Activated CD4-positive, alpha-beta memory T cell treated with anti-CD3 and anti-CD28 coated beads, Interleukin-2, amount 10 ng/mL, durations not matched to agents 7 days and 5 days (primary cell): ENCODE measurements at regions not wholly inside any gene's neighbourhood (a gene's known extent, or its start where the extent isn't known, plus 50 kb on each side); places are given as distances from the start of the nearest gene placed in this dataset.

Source experiments
- CTCF ChIA-PET: fragments of 350-600 bp; sonication (Branson Sonifier 250); formaldehyde crosslinking; loops from one replicate; lab custom pipeline; 2021; ENCODE audit warnings: antibody characterized with exemption, inconsistent platforms; lab: Charles Lee
- POLR2A ChIA-PET: fragments of 350-600 bp; sonication (Branson Sonifier 250); formaldehyde crosslinking; loops from one replicate; lab custom pipeline; 2021; ENCODE audit warnings: antibody characterized with exemption; lab: Charles Lee
- DNase-seq: peaks from one replicate; pipeline ENCODE4 v3.0.0-alpha.2; 2020
- H3K27ac Mint-ChIP-seq: one replicate; pipeline ENCODE4 v1.8.0; 2021; ENCODE audit warnings: mild to moderate bottlenecking, mixed read lengths
- H3K27me3 Mint-ChIP-seq: one replicate; pipeline ENCODE4 v1.8.0; 2021; ENCODE audit warnings: mixed read lengths
- H3K36me3 Mint-ChIP-seq: one replicate; pipeline ENCODE4 v1.8.0; 2021; ENCODE audit warnings: low read depth, mixed read lengths
- H3K4me1 Mint-ChIP-seq: one replicate; pipeline ENCODE4 v1.8.0; 2021; ENCODE audit warnings: mixed read lengths
- H3K4me3 Mint-ChIP-seq: one replicate; pipeline ENCODE4 v1.8.0; 2021; ENCODE audit warnings: mild to moderate bottlenecking, mixed read lengths
- H3K9me3 Mint-ChIP-seq: one replicate; pipeline ENCODE4 v1.8.0; 2021; ENCODE audit warnings: mixed read lengths

GRCh38 chr4:22897520-22898108 lies 204.9 kb downstream of the GBA3 start:
- CTCF ChIA-PET: interaction anchor here (0.7 to 2.6 kb wide), 9 partner anchors 8 to 1522 kb away, joined by 3 to 9 read pairs (median 4); no protein-coding TSS in a partner anchor
- Mint-ChIP-seq H3K4me3 (no peak overlapping the region), H3K27me3 (no peaks in the 10 kb centered on the region), H3K4me1 (no peaks in the 10 kb centered on the region), H3K36me3 (no peaks in the 10 kb centered on the region), H3K27ac (no peak overlapping the region), H3K9me3 (no peaks in the 10 kb centered on the region)
- DNase-seq: no peak
- POLR2A ChIA-PET: no interaction called here

GRCh38 chr4:22895482-22895881 lies 202.7 kb downstream of the GBA3 start:
- no peak overlapping the region for H3K4me3 Mint-ChIP-seq
- H3K9me3 Mint-ChIP-seq: no peaks in the 10 kb centered on the region
- H3K36me3 Mint-ChIP-seq: no peaks in the 10 kb centered on the region
- DNase-seq: no peak
- ChIA-PET POLR2A (no interaction called here), CTCF (no interaction called here)
- H3K27ac Mint-ChIP-seq: no peak overlapping the region
- H3K4me1 Mint-ChIP-seq: no peaks in the 10 kb centered on the region
- H3K27me3 Mint-ChIP-seq: no peaks in the 10 kb centered on the region

GRCh38 chr4:22884157-22884556 lies 191.4 kb downstream of the GBA3 start:
- Mint-ChIP-seq H3K27ac (no peak overlapping the region), H3K27me3 (no peaks in the 10 kb centered on the region), H3K9me3 (no peaks in the 10 kb centered on the region), H3K4me3 (no peak overlapping the region), H3K36me3 (no peaks in the 10 kb centered on the region), H3K4me1 (no peaks in the 10 kb centered on the region)
- CTCF ChIA-PET: no interaction called here
- no peak for DNase-seq
- POLR2A ChIA-PET: no interaction called here

GRCh38 chr4:22881411-22881810 lies 188.7 kb downstream of the GBA3 start:
- no peaks in the 10 kb centered on the region for H3K9me3 Mint-ChIP-seq
- no peaks in the 10 kb centered on the region for H3K4me1 Mint-ChIP-seq
- no peak overlapping the region for H3K4me3 Mint-ChIP-seq
- H3K27me3 Mint-ChIP-seq: no peaks in the 10 kb centered on the region
- ChIA-PET POLR2A (no interaction called here), CTCF (interaction anchor here (1.8 kb wide), 1 partner anchor 16 kb away, joined by 4 read pairs; no protein-coding TSS in a partner anchor)
- H3K36me3 Mint-ChIP-seq: no peaks in the 10 kb centered on the region
- no peak overlapping the region for H3K27ac Mint-ChIP-seq
- DNase-seq: no peak

- no peaks in the 10 kb centered on the region for H3K4me1 Mint-ChIP-seq
- CTCF ChIA-PET: no interaction called here
- no peak overlapping the region for H3K4me3 Mint-ChIP-seq
- H3K9me3 Mint-ChIP-seq: no peaks in the 10 kb centered on the region
- H3K27me3 Mint-ChIP-seq: no peaks in the 10 kb centered on the region
- POLR2A ChIA-PET: no interaction called here
- no peak for DNase-seq
- H3K36me3 Mint-ChIP-seq: no peaks in the 10 kb centered on the region
- H3K27ac Mint-ChIP-seq: no peak overlapping the region
Observed at GRCh38 chr4:22877486-22878052, 184.8 kb downstream of the GBA3 start.

- DNase-seq: no peak
- Mint-ChIP-seq H3K4me3 (no peak overlapping the region), H3K36me3 (no peaks in the 10 kb centered on the region), H3K9me3 (no peaks in the 10 kb centered on the region), H3K27me3 (no peaks in the 10 kb centered on the region), H3K4me1 (no peaks in the 10 kb centered on the region), H3K27ac (no peak overlapping the region)
- ChIA-PET POLR2A (no interaction called here), CTCF (no interaction called here)
Observed at GRCh38 chr4:22876270-22876669, 183.5 kb downstream of the GBA3 start.

- H3K27me3 Mint-ChIP-seq: no peaks in the 10 kb centered on the region
- H3K4me1 Mint-ChIP-seq: no peaks in the 10 kb centered on the region
- H3K27ac Mint-ChIP-seq: no peak overlapping the region
- no peaks in the 10 kb centered on the region for H3K9me3 Mint-ChIP-seq
- DNase-seq: no peak
- H3K4me3 Mint-ChIP-seq: no peak overlapping the region
- ChIA-PET CTCF (interaction anchor here (3.1 kb wide), 1 partner anchor 22 kb away, joined by 9 read pairs; no protein-coding TSS in a partner anchor), POLR2A (no interaction called here)
- H3K36me3 Mint-ChIP-seq: no peaks in the 10 kb centered on the region
Observed at GRCh38 chr4:22875587-22876257, 183.0 kb downstream of the GBA3 start.

GRCh38 chr4:22874334-22874912 lies 181.7 kb downstream of the GBA3 start:
- no peak overlapping the region for H3K4me3 Mint-ChIP-seq
- no peak overlapping the region for H3K27ac Mint-ChIP-seq
- no peaks in the 10 kb centered on the region for H3K4me1 Mint-ChIP-seq
- H3K36me3 Mint-ChIP-seq: no peaks in the 10 kb centered on the region
- ChIA-PET CTCF (interaction anchor here (3.1 kb wide), 1 partner anchor 23 kb away, joined by 9 read pairs; no protein-coding TSS in a partner anchor), POLR2A (no interaction called here)
- no peak for DNase-seq
- H3K9me3 Mint-ChIP-seq: peaks cover 7% of the 10 kb centered on the region
- no peaks in the 10 kb centered on the region for H3K27me3 Mint-ChIP-seq

- no peaks in the 10 kb centered on the region for H3K27me3 Mint-ChIP-seq
- ChIA-PET CTCF (interaction anchor here (3.1 kb wide), 1 partner anchor 24 kb away, joined by 9 read pairs; no protein-coding TSS in a partner anchor), POLR2A (no interaction called here)
- no peaks in the 10 kb centered on the region for H3K4me1 Mint-ChIP-seq
- peaks cover 7% of the 10 kb centered on the region for H3K9me3 Mint-ChIP-seq
- DNase-seq: no peak
- H3K4me3 Mint-ChIP-seq: no peak overlapping the region
- no peak overlapping the region for H3K27ac Mint-ChIP-seq
- no peaks in the 10 kb centered on the region for H3K36me3 Mint-ChIP-seq
Observed at GRCh38 chr4:22873899-22874298, 181.2 kb downstream of the GBA3 start.

GRCh38 chr4:22870847-22871449 lies 178.2 kb downstream of the GBA3 start:
- Mint-ChIP-seq H3K4me3 (no peak overlapping the region), H3K4me1 (no peaks in the 10 kb centered on the region), H3K36me3 (no peaks in the 10 kb centered on the region), H3K27me3 (no peaks in the 10 kb centered on the region), H3K27ac (no peak overlapping the region), H3K9me3 (peaks cover 7% of the 10 kb centered on the region)
- ChIA-PET POLR2A (no interaction called here), CTCF (no interaction called here)
- no peak for DNase-seq

- no peaks in the 10 kb centered on the region for H3K36me3 Mint-ChIP-seq
- DNase-seq: no peak
- ChIA-PET CTCF (no interaction called here), POLR2A (no interaction called here)
- no peaks in the 10 kb centered on the region for H3K4me1 Mint-ChIP-seq
- H3K27ac Mint-ChIP-seq: no peak overlapping the region
- peaks cover 7% of the 10 kb centered on the region for H3K9me3 Mint-ChIP-seq
- no peak overlapping the region for H3K4me3 Mint-ChIP-seq
- no peaks in the 10 kb centered on the region for H3K27me3 Mint-ChIP-seq
Observed at GRCh38 chr4:22869235-22869634, 176.5 kb downstream of the GBA3 start.
